ENCODE measurements at regions not wholly inside any gene's neighbourhood (a gene's known extent, or its start where the extent isn't known, plus 50 kb on each side); places are given as distances from the start of the nearest gene placed in this dataset.
"Not testable (repeated sequence)": the region's sequence is repeated elsewhere in the genome, so short reads cannot be mapped to it uniquely, and the experiment has no call there.

GRCh38 chr21:24552491-24552890 is 1054.8 kb downstream of the MRPL39 start:
- no peak for DNase-seq (ENCODE audit: low read depth in 2 of 2)

DNA sequence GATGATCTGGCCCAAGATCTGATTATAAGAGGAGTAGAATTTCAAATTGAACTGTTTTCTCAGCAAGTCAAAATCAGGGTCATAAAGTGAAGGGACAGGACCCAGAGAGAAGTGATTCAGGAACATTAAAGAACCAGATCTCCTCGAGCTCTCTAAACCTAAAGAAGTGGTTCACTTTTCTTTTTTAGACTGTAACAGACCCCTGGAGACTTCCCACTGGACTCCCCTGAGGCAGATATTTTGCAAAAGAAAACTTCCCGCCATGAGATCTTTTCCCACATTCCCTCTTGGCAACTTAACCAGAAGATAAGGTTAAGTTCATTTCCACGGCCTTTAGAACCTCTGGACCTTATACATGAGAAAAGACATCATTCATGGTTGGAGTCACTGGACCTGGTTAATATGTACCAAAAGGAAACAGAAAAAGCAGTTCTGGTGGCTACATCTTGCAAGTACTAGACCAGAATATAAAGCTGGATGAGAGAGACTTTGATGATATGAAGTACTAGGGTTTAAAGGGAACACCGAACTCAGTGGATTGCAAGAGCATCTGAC is 1061.4 kb downstream of the MRPL39 start:
- DNase-seq (ENCODE audit: low read depth in 2 of 2): no peak

- DNase-seq (ENCODE audit: low read depth in 2 of 2): no peak
Measured at GRCh38 chr21:24514081-24514733, 1093.1 kb downstream of the MRPL39 start.

- no peak for DNase-seq (ENCODE audit: low read depth in 2 of 2)
Measured at GRCh38 chr21:24509131-24509530, 1098.2 kb downstream of the MRPL39 start.

GRCh38 chr21:24486973-24487372 is 1120.3 kb downstream of the MRPL39 start:
- DNase-seq (ENCODE audit: low read depth in 2 of 2): no peak

GRCh38 chr21:24483361-24483760 is 1123.9 kb downstream of the MRPL39 start:
- not testable (repeated sequence) for DNase-seq (ENCODE audit: low read depth in 2 of 2)

DNA sequence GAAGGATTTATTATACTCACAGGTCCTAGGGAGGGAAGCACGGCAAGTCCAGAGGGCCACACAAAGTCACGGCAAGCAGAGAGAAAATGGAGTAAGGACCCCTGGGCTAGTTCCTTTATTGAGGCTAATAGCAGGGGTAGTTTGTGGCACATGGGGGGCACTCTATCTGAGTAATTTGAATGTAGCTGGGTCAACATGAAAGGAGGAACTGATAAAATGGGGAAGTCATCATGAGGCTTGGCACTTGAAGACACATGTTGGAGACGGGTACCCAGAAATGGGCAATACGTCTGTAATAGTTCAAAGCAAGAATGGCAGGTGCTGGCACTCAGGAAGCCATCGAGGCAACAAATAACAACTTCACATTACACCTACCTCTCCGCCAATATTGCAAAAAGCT is 1136.4 kb downstream of the MRPL39 start:
- DNase-seq (ENCODE audit: low read depth in 2 of 2): no peak

DNA sequence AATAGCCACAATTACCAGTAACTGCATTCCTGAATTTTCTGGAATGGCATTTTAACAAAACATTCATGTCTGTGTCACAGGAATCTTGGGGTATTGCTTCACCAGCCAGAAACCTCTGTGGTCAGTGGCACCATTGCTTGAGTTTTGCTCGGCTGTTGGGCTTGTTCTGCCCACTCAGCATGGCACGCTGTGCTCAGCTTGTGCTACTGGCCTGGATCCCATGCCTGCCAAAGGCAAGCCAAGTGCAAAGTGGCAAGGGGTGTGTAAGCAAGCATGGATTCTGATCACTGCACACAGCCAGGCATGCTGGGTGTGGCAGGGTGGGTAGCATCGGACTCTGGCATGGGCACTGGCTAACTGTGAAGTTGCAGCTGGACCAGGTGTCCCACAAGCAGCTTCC is 1150.9 kb downstream of the MRPL39 start:
- no peak for DNase-seq (ENCODE audit: low read depth in 2 of 2)

DNA sequence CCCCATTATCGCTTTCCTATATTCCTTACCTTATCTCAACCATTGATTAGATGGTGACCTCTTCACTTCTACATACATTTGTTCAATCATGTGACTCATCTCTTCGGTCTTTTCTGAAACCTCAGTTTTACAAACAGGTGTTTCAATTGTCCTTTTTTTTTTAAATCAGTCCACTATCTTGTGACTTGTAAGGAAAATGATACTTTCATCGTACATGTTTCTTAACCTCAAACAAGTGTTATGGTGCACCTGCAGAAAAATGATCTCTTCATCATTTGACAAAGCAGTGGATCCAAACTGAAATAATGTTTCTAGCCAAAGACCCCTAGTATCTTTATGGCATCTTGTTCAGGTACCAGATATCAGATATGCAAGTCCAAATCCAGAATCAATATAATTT is 1157.2 kb downstream of the MRPL39 start:
- DNase-seq (ENCODE audit: low read depth in 2 of 2): no peak

DNA sequence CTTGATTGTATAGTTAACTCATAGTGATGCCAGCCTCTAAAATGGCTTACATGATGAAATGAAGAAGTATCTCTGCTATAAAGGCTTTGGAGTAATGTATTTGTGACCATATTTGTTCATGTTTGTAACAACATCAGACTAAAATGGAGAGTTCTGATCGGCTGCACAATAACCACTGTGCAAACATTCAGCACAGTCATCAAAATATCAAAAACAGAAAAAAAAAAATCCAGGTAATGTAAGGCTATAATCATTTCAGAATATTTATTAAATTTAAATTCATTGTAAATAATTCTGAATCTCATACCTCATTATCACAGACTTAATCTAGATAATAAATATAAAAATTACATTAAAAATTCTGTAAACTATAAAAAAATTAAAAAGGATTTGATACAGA is 1161.8 kb downstream of the MRPL39 start:
- DNase-seq (ENCODE audit: low read depth in 2 of 2): no peak

- DNase-seq (ENCODE audit: low read depth in 2 of 2): no peak
Measured at GRCh38 chr21:24444736-24445135, 1162.5 kb downstream of the MRPL39 start.

GRCh38 chr21:24436236-24436635 is 1171.0 kb downstream of the MRPL39 start:
- no peak for DNase-seq (ENCODE audit: low read depth in 2 of 2)

GRCh38 chr21:24428591-24429199 is 1178.6 kb downstream of the MRPL39 start:
- peak; percentile 1 to 5 for DNase-seq (ENCODE audit: low read depth in 2 of 2)

DNA sequence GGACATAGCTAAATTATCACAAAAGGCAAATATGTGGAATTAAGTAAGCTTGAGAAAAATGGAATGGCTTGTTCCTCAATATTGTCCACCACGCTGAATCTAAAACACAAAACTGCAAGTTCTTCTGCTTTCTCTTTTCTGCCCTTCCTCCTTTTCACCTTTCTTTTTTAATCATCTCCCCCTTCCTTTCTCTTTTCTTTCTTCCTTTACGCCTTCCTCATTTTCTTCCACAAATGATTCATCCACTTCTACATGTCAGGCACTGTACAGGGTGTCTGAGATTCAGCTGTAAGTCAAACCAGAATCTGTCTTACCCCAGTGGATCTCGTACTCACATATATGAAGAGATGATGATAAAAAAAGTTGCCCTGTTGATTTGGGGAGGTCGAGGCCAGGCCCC is 1182.5 kb downstream of the MRPL39 start:
- no peak for DNase-seq (ENCODE audit: low read depth in 2 of 2)

DNA sequence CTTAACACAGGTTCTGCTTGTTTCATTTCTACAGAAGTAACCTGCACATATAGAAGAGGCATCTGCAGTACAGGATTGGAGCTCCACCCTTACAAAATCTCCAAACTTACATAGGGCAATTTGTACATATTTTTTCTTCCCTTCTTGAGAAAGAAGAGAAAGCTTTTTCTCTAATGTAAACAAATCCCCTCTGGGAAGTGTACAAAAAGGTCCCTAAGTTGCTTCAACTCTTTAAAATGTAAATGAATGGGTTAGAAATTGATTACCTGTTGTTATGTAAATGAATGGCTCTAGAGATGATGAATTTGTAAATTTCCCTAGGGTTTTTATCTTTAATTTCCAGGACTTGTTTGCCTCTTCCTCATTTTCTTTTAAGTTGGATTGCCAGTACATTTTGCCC is 1183.7 kb downstream of the MRPL39 start:
- no peak for DNase-seq (ENCODE audit: low read depth in 2 of 2)

- DNase-seq (ENCODE audit: low read depth in 2 of 2): no peak
Measured at GRCh38 chr21:24420689-24421088, 1186.6 kb downstream of the MRPL39 start.

DNA sequence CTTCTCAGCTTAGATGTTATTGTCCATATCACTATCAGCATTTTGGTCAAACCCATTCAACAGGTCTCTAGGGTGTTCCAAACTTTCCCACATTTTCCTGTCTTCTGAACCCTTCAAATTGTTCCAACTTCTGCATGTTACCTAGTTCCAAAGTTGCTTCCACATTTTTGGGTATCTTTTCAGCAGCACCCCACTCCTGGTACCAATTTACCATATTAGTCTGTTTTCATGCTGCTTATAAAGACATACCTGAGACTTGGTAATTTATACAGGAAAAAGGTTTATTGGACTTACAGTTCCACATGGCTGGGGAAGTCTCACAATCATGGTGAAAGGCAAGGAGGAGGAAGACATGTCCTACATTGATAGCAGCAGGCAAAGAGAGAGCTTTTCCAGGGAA is 1187.6 kb downstream of the MRPL39 start:
- not testable (repeated sequence) for DNase-seq (ENCODE audit: low read depth in 2 of 2)

DNA sequence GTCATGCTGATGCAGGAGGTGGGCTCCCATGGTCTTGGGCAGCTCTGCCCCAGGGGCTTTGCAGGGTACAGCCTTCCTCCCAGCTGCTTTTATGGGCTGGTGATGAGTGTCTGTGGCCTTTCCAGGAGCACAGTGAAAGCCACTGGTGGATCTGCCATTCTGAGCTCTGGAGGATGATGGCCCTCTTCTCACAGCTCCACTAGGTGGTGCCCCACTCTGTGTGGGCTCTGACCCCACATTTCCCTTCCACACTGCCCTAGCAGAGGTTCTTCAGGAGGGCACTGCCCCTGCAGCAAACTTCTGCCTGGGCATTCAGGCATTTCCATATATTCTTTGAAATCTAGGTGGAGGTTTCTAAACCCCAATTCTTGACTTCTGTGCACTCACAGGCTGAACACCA is 1188.6 kb downstream of the MRPL39 start:
- DNase-seq (ENCODE audit: low read depth in 2 of 2): no peak

GRCh38 chr21:24411429-24411828 is 1195.9 kb downstream of the MRPL39 start:
- DNase-seq (ENCODE audit: low read depth in 2 of 2): no peak

- DNase-seq (ENCODE audit: low read depth in 2 of 2): no peak
Measured at GRCh38 chr21:24403221-24403620, 1204.1 kb downstream of the MRPL39 start.

GRCh38 chr21:24395320-24395923 is 1211.9 kb downstream of the MRPL39 start:
- no peak for DNase-seq (ENCODE audit: low read depth in 2 of 2)

GRCh38 chr21:24375201-24375600 is 1232.1 kb downstream of the MRPL39 start:
- no peak for DNase-seq (ENCODE audit: low read depth in 2 of 2)

DNA sequence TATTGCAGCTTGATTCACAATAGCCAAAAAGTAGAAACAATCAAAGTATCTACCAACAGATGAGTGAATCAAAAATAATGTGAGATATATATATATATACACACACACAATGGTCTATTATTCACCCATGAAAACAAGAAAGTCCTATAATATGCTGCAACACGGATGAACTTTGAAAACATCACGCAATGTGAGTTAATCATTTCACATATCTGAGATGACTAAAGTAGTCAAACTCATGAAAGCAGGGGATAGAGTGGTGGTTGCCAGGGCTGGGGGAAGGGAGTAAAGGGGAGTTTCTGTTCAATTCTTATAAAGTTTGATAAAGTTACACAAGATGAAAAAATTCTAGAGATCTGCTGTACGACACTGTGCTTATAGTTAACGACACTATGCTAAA is 1234.8 kb downstream of the MRPL39 start:
- no peak for DNase-seq (ENCODE audit: low read depth in 2 of 2)
